ENCODE measurements at regions not wholly inside any gene's neighbourhood (a gene's known extent, or its start where the extent isn't known, plus 50 kb on each side); places are given as distances from the start of the nearest gene placed in this dataset.

DNA sequence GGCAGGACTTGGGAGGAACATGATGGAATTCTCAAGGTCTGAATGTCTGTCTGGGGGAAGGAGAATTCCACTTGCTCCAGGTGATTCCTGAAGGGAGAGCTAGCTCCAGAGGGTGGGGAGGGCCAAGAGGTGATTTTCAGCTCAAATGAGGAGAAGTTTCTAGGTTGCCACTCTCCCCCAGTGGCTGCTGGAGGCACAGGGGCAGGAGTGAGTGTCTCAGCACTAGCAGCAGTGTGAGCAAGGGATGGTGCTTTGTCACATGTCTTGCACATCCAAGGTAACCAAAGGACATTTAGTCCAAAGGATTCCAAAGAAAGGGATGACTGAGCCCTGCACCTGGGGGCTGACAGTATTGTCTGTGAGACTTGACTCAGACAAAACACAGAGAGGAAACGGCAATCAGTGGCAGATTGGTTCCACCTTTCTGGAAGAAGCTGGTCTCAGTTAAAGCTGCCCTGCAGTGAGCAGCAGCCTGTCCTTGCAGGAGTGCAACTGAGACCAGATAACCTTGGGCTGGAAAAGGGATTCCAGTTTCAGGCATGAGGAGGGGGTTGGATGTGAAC is 51.2 kb upstream of the PCBD1 start:
- Histone ChIP-seq H3K9me3 (ENCODE audit: insufficient read depth, low read depth, low read length) (no peaks in the 10 kb centered on the region), H3K9ac (ENCODE audit: low read depth, low read length) (no peak overlapping the region), H3K27ac (ENCODE audit: low read length) (no peak overlapping the region), H3K4me3 (ENCODE audit: low read length) (no peak overlapping the region), H3K36me3 (ENCODE audit: insufficient read depth, low read depth, low read length) (no peaks in the 10 kb centered on the region), H3K4me1 (ENCODE audit: insufficient read depth, low read length) (no peaks in the 10 kb centered on the region), H3K27me3 (ENCODE audit: insufficient read depth, low read length) (no peaks in the 10 kb centered on the region)

DNA sequence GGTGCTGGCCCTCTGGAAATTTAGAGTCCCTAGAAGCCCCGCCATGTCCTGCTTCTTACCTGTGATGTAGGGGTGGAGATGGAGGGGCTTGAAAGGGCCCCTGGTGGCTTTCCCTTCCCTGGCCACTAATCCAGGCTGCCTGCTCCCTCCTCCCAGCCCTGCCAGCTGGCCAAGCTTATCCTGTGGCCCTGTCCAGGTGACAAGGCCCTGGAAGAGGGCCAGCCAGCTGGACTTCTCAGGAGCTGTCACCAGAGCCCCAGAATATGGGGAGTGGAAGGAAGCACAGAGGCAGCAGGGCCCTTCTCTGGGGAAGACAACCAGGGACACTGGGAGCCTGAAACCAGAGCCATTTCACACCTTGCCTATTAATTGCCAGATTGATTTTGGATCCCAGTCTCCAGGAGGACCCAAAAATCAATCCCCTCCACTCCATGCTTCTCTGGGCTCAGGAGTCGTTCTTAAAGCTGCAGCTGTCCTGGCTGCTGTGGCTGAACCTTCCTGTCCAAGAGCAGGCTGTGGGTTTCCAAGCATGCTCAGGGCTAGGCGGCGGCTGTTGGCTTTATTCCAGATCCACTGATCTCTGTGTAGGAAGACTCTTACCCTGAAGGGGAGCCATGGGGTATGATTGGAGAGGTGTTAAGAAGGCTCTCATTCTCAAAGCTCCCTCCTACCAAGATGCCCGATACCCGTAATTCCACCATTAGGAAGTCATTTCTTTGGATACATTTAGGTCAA is 52.6 kb upstream of the PCBD1 start:
- H3K27me3 ChIP-seq (ENCODE audit: insufficient read depth, low read length) = no peaks in the 10 kb centered on the region
- no peaks in the 10 kb centered on the region for H3K36me3 ChIP-seq (ENCODE audit: insufficient read depth, low read depth, low read length)
- no peak overlapping the region for H3K4me3 ChIP-seq (ENCODE audit: low read length)
- H3K9me3 ChIP-seq (ENCODE audit: insufficient read depth, low read depth, low read length) = no peaks in the 10 kb centered on the region
- H3K4me1 ChIP-seq (ENCODE audit: insufficient read depth, low read length) = no peaks in the 10 kb centered on the region
- no peak overlapping the region for H3K9ac ChIP-seq (ENCODE audit: low read depth, low read length)
- no peak overlapping the region for H3K27ac ChIP-seq (ENCODE audit: low read length)

DNA sequence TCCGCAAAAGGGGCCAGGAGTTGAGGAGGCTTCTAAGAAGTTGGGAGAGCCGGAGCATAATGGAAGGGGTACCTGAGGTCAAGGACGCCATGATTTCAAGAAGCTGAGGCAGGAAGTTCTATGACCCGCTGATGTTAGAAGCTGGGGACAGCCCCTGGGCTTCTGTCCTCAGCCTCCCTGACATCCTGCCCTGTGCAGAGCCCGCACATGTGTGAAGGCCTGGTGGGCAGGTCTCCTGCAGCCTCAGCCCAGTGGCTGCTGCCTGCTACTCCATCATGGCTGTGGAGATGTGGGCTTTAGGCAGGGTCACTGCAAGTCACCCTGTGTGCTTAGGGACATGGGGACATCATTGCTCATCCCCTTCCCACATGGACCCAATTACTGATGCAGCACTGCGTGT is 53.8 kb upstream of the PCBD1 start:
- no peaks in the 10 kb centered on the region for H3K4me1 ChIP-seq (ENCODE audit: insufficient read depth, low read length)
- H3K36me3 ChIP-seq (ENCODE audit: insufficient read depth, low read depth, low read length) = no peaks in the 10 kb centered on the region
- H3K4me3 ChIP-seq (ENCODE audit: low read length) = no peak overlapping the region
- no peak overlapping the region for H3K27ac ChIP-seq (ENCODE audit: low read length)
- no peaks in the 10 kb centered on the region for H3K27me3 ChIP-seq (ENCODE audit: insufficient read depth, low read length)
- H3K9me3 ChIP-seq (ENCODE audit: insufficient read depth, low read depth, low read length) = no peaks in the 10 kb centered on the region
- no peak overlapping the region for H3K9ac ChIP-seq (ENCODE audit: low read depth, low read length)

DNA sequence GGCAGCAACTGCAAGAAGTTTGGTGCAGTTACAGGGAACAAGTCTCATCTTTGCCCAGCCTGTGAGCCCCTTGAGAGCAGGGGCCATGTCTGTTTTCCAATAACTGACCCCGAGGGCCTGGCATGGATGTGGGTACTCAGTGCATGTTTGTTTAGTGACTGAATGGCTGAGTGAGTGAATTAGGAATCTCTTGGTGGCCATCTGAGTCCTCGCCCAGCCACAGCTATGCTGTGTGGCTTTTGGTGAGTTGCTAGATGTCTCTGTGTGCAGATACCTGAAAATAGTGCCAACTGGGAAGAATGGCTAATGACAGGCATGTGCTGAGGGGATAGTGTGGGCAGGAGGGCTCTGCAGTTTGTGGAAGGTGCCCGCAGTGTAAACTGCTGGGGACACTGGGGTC is 54.4 kb upstream of the PCBD1 start:
- Histone ChIP-seq H3K36me3 (ENCODE audit: insufficient read depth, low read depth, low read length) (no peaks in the 10 kb centered on the region), H3K9ac (ENCODE audit: low read depth, low read length) (no peak overlapping the region), H3K4me1 (ENCODE audit: insufficient read depth, low read length) (no peaks in the 10 kb centered on the region), H3K4me3 (ENCODE audit: low read length) (no peak overlapping the region), H3K27ac (ENCODE audit: low read length) (no peak overlapping the region), H3K9me3 (ENCODE audit: insufficient read depth, low read depth, low read length) (no peaks in the 10 kb centered on the region), H3K27me3 (ENCODE audit: insufficient read depth, low read length) (no peaks in the 10 kb centered on the region)

DNA sequence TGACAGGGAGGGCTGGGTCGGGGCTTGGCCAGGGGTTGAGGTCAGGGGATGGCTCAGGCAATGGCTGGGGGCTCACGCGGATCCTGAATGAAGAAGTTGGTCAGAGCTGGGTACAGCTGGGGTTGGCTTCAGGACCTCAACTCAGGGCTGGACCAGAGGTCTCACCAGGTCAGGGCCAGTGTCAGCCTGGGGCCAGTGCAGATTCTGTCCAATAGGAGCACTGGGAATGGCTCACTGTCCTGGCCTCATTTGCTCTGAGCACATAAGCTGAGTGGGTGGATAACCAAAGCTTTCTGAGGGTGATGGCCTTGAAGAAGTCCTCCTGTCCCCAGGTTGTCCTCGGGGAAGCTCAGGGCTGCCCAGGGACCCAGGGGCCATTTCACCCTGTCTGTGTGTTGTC is 54.9 kb upstream of the PCBD1 start:
- Histone ChIP-seq H3K4me3 (ENCODE audit: low read length) (no peak overlapping the region), H3K9me3 (ENCODE audit: insufficient read depth, low read depth, low read length) (no peaks in the 10 kb centered on the region), H3K4me1 (ENCODE audit: insufficient read depth, low read length) (no peaks in the 10 kb centered on the region), H3K27ac (ENCODE audit: low read length) (no peak overlapping the region), H3K36me3 (ENCODE audit: insufficient read depth, low read depth, low read length) (no peaks in the 10 kb centered on the region), H3K27me3 (ENCODE audit: insufficient read depth, low read length) (no peaks in the 10 kb centered on the region), H3K9ac (ENCODE audit: low read depth, low read length) (no peak overlapping the region)

DNA sequence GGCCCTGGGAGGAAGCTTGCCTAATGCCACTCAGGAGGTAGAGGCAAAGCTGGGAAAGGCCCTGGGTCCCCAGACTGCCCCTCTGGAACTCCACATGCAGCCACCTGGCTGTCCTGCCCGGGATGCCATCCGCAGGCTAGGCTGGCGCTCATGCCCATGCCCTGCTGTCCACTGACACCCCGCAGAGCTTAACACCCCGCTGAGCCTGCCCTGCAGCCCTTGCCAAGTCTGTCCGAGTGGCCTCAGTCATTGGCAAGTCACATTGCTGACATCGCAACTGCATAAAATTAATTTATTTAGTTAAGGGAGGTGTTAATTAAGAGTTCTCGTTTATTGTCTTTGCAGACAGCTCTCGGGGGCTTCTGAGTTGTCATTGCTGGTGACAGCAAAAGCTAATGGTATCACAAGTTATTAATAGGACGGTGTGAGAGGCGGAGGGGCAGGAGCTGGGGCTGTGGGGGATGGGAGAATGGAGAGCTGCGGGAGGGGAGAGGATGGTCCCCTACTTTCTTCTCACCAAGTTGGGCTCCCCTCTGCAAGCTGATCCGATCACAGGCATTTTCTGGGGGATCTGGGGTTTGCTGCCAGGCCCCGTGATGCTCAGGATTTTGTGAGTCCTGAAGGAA is 55.6 kb upstream of the PCBD1 start:
- Histone ChIP-seq H3K9ac (ENCODE audit: low read depth, low read length) (no peak overlapping the region), H3K27me3 (ENCODE audit: insufficient read depth, low read length) (no peaks in the 10 kb centered on the region), H3K27ac (ENCODE audit: low read length) (no peak overlapping the region), H3K4me3 (ENCODE audit: low read length) (no peak overlapping the region), H3K36me3 (ENCODE audit: insufficient read depth, low read depth, low read length) (no peaks in the 10 kb centered on the region), H3K9me3 (ENCODE audit: insufficient read depth, low read depth, low read length) (no peaks in the 10 kb centered on the region), H3K4me1 (ENCODE audit: insufficient read depth, low read length) (no peaks in the 10 kb centered on the region)

DNA sequence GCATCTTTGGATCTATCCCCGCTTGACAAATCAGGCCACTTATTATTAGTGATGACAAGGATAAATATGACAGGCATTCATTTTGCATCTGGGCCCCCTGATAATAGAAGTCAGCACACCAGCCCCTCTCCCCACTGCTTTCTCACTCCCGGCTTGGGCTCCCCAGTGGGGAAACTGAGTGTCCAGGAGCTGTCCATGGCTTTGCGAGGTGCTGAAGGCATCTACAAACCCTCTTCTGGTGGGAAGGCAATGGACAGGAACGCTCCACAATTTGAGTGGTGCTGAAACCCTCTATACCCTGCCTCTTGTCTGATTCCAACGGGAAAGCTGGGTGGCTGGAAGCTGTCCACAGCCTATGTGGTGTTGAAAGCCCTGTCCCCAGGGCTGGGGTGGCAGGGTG is 61.7 kb upstream of the PCBD1 start:
- no peaks in the 10 kb centered on the region for H3K9me3 ChIP-seq (ENCODE audit: insufficient read depth, low read depth, low read length)
- H3K4me1 ChIP-seq (ENCODE audit: insufficient read depth, low read length) = no peaks in the 10 kb centered on the region
- peaks cover 6% of the 10 kb centered on the region; the same call in 1 of the 2 replicates for H3K27me3 ChIP-seq (ENCODE audit: insufficient read depth, low read length)
- no peak overlapping the region for H3K27ac ChIP-seq (ENCODE audit: low read length)
- H3K9ac ChIP-seq (ENCODE audit: low read depth, low read length) = no peak overlapping the region
- H3K4me3 ChIP-seq (ENCODE audit: low read length) = no peak overlapping the region
- H3K36me3 ChIP-seq (ENCODE audit: insufficient read depth, low read depth, low read length) = no peaks in the 10 kb centered on the region

DNA sequence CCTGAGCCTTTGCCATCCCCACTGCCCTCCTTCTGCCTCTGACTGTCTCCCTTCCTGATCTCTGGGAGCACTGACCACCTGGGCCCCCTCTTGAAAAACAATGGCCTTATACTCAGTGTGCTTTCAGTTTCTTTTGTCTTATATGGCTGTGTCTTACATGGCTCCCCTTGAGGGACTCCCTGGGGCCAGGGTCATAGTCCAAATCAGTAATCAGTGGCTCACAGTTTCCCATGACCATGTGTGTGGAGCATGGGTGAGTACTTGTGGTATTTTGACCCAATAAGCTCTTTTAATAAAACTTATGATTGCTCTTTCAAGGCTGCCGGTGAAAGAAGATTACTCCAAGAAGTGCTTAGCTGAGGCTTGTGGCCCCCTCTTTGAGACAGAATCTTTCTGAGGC is 62.4 kb upstream of the PCBD1 start:
- H3K4me3 ChIP-seq (ENCODE audit: low read length) = no peak overlapping the region
- no peaks in the 10 kb centered on the region for H3K36me3 ChIP-seq (ENCODE audit: insufficient read depth, low read depth, low read length)
- H3K9me3 ChIP-seq (ENCODE audit: insufficient read depth, low read depth, low read length) = no peaks in the 10 kb centered on the region
- H3K4me1 ChIP-seq (ENCODE audit: insufficient read depth, low read length) = no peaks in the 10 kb centered on the region
- H3K9ac ChIP-seq (ENCODE audit: low read depth, low read length) = no peak overlapping the region
- no peak overlapping the region for H3K27ac ChIP-seq (ENCODE audit: low read length)
- H3K27me3 ChIP-seq (ENCODE audit: insufficient read depth, low read length) = peaks cover 6% of the 10 kb centered on the region; the same call in 1 of the 2 replicates

DNA sequence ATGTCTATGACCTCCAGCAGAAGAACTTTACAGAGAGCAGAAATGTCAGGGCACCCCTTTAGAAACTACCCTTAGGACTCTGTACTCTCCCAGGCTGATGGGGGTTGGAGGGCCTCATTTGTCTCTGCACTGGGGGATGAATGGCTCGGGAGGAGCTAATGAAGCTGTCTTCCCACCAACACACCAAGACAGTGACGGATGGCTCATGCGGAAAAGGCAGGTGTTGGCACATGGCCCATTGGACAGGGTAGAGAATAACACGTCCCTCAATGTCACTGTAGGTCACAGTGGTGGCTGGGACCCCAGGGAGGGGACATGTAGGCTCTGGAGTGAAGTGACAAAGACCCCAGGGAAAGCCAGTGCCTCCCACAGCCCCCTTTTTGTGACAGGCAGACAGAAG is 64.0 kb upstream of the PCBD1 start:
- Histone ChIP-seq H3K9ac (ENCODE audit: low read depth, low read length) (no peak overlapping the region), H3K9me3 (ENCODE audit: insufficient read depth, low read depth, low read length) (no peaks in the 10 kb centered on the region), H3K36me3 (ENCODE audit: insufficient read depth, low read depth, low read length) (no peaks in the 10 kb centered on the region), H3K27me3 (ENCODE audit: insufficient read depth, low read length) (peaks cover 6% of the 10 kb centered on the region; the same call in 1 of the 2 replicates), H3K4me1 (ENCODE audit: insufficient read depth, low read length) (no peaks in the 10 kb centered on the region), H3K27ac (ENCODE audit: low read length) (no peak overlapping the region), H3K4me3 (ENCODE audit: low read length) (no peak overlapping the region)

DNA sequence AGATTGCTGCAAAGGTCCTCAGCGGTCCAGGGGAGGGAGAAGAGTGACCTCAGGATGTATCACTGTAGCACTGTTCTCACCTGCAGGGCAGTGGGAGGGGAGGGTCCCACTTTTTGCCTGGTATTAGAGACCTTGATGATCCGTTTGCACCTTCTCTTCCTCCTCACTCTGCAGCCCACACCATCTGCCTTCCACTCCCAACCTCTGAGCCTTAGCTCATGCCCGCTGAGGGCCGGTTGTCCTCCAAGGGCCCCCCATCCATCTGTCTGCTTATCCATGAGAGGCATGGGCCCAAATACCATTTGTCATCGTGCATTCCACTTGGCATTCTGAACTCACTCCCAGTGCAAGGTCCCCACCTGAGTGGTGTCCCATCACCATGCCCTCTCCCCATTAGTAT is 64.6 kb upstream of the PCBD1 start:
- Histone ChIP-seq H3K4me3 (ENCODE audit: low read length) (no peak overlapping the region), H3K4me1 (ENCODE audit: insufficient read depth, low read length) (no peaks in the 10 kb centered on the region), H3K9ac (ENCODE audit: low read depth, low read length) (no peak overlapping the region), H3K36me3 (ENCODE audit: insufficient read depth, low read depth, low read length) (no peaks in the 10 kb centered on the region), H3K9me3 (ENCODE audit: insufficient read depth, low read depth, low read length) (no peaks in the 10 kb centered on the region), H3K27ac (ENCODE audit: low read length) (no peak overlapping the region), H3K27me3 (ENCODE audit: insufficient read depth, low read length) (peaks cover 6% of the 10 kb centered on the region; the same call in 1 of the 2 replicates)

DNA sequence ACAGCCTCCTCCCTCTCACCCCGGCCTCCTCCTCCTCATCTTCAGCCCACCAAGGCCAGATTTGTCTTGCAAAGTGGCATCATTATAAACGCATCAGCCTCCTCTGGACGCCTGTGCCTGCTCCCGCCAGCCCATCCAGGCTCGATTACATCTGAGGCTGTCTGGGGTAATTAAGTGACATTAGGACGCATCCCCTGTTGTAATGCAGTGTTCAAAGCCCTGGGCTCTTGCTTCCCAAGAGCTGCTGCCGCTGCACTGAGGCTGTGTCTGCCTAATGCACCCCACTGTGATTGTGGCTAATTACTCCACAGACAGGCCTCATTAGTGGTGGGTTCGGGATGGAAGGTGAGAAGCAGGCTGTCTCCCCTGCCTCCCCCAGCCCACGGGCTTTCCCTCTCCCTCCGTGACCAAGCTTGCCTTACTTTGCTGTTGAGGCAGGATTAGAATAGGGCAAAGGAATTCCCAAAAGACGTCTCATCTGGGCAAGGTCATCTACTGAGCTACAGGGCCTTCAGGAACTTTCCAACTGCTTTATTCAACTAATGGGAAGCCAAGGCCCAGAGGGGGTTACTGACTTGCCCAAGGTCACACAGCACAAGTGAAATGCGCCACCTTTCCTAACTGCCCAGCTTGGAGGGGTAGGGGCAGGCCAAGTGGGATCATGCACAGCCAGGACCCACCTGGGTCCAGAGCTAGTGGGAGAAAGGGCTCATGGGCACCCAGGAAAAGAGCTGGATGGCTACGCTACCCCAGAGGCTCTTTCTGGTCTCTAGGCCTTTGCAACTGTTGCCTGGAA is 66.2 kb upstream of the PCBD1 start:
- no peak overlapping the region for H3K27ac ChIP-seq (ENCODE audit: low read length)
- H3K9me3 ChIP-seq (ENCODE audit: insufficient read depth, low read depth, low read length) = no peaks in the 10 kb centered on the region
- peaks cover 6% of the 10 kb centered on the region; the same call in 1 of the 2 replicates for H3K27me3 ChIP-seq (ENCODE audit: insufficient read depth, low read length)
- no peaks in the 10 kb centered on the region for H3K4me1 ChIP-seq (ENCODE audit: insufficient read depth, low read length)
- no peak overlapping the region for H3K4me3 ChIP-seq (ENCODE audit: low read length)
- no peaks in the 10 kb centered on the region for H3K36me3 ChIP-seq (ENCODE audit: insufficient read depth, low read depth, low read length)
- no peak overlapping the region for H3K9ac ChIP-seq (ENCODE audit: low read depth, low read length)

Measured in iPS-20b (cell line).